ENCODE measurements at regions not wholly inside any gene's neighbourhood (a gene's known extent, or its start where the extent isn't known, plus 50 kb on each side); places are given as distances from the start of the nearest gene placed in this dataset.

DNA sequence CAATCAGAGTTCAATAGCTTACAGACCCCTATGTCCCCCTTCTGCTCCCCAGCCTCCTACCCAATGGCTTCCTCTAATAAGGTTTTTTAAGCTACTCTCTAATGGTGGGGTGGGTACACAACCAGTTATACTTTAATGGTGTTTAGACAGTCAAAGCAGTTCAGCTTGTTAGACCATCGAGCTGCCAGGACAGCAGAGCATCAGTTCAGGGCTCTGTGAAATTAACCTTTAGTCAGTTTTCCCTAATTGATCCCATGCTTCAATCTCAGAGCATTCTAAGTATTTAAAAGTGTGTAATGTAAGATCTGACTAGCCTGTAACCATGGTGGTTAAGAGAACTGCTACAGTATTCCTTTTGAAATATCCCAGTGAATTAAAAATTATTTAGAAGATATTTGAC is 107.2 kb upstream of the ZNF644 start:
- TF ChIP-seq CTCF (conservative IDR thresholded peaks at IDR 0.05): no peak
- TF ChIP-seq EZH2 (IDR thresholded peaks at IDR 0.05; ENCODE audit: low read depth): no peak

All from PC-9 (cell line).